HG03565 (cell line): ENCODE measurements at regions not wholly inside any gene's neighbourhood (a gene's known extent, or its start where the extent isn't known, plus 50 kb on each side); places are given as distances from the start of the nearest gene placed in this dataset.

Experiments used
- ATAC-seq: cut with Tn5 transposase; IDR thresholded peaks from one replicate; pipeline ENCODE4 v1.9.1; 2021; ENCODE audit warnings: mild to moderate bottlenecking, moderate library complexity; ENCODE audit not compliant: unreplicated experiment

DNA sequence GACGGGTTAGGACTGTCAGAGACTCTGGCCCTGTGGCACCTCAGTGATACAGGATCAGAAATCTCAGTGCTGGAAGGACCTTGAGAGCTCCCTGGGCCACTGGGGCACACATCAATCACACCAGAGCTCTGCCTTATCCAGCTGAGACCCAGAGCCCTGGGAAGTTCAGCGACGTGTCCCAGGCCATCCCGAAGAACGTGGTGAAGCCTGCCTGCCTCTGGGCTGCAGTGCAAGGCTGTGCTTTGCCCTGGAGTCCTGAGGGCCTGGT, 79.8 kb upstream of the MGMT start:
- ATAC-seq: no peak

DNA sequence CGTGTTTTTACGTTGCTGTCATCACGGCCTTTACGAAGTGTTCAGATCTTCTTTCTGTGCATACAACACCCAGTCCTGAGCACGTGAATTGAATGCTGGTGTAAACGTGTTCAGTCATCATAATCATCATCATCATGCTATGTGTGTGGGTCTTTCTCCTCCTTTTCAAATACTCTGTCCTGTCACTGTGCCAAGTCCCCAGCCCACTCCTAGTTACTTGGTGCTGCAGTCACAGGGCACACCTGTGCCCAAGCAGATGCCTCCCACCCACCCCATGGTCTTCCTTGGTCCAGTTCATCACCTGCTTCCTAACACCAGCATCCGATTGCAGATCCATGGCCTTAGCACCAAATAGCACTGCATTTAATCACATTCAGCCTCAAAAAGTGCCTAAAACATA, 78.6 kb upstream of the MGMT start:
- no peak for ATAC-seq

DNA sequence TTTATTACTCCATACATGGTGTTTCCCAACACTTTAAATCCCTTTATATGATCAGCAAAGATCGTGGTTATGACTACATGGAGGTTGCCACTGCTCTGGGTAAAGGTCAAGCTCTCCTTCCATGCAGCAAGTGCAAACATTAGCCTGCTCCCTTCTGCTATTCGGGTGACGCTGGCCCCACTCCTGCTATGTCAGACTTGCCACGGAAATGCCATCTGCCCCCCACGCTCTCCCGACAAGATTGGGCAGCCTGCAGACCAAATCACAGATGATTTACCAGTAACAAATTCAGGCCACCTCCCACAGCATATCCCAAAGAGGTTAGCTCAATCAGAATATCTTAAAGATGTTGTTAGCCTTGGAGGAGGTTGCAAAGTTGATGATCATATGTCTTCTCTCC, 77.8 kb upstream of the MGMT start:
- no peak for ATAC-seq

DNA sequence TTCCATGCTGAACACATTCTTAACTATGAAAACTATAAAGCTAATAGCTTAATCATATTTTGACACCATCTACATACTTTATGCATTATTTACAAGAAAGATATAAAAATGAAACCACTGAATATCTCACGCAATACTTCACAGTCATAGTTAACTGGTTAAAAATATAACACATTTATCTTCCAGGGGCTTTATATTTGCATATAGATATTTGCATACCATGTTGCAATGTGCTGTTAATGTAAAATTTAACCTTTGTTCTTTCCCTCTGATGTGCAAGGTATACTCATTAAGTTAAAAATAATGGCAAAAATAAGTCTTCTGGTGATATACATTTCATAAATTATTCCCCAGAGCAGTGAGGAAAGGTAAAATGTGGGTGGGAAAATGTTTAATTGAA, 76.9 kb upstream of the MGMT start:
- no peak for ATAC-seq

DNA sequence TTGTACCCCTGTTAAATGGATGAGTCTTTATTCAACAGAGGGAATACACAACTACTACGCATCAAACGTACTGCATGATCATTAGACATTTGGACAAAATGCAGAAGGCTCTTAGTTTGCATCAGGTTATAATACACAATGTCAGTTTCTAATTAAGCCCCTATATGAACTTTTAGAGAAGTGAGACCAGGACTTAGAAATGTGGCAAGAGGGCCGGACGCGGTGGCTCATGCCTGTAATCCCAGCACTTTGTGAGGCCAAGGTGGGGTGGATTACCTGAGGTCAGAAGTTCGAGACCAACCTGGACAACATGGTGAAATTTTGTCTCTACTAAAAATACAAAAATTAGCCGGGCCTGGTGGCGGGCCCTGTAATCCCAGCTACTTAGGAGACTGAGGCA, 76.3 kb upstream of the MGMT start:
- no peak for ATAC-seq

DNA sequence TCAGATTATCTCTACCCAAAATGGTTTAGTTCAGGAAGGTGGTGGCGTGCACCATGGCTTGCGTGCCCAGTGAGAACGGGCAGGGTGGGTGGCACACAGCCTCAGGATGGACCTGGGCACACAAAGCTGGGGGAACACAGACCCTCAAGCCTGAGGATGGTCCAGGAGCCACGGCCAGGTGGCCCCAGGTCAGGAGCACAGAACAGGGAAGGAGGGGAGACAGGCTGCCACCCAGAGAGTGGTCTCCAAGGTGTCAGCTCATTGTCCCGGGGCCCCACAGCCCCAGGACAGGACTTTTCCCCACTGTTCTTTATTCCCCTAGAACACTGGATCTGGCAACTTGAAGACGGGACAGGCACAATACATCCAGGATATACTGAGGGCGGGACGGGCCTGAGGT, 75.6 kb upstream of the MGMT start:
- no peak for ATAC-seq

DNA sequence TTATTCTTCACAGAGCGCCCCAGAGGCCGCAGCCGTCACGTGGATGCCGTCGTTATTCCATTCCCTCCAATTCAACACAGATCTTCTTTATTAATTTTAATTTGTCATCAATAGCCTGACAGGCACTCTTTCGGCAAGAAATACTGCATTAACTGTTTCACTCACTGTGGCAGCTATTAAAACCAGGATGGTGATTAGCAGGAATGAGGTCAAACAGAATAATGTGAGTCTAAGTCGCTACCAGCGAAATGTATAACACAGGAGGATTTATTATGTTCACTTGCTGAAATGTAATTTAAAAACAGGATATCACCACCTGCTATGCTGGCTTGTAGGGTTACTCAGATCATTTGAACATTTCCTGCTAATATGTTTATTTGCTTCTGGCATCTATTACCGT, 74.2 kb upstream of the MGMT start:
- ATAC-seq: no peak

DNA sequence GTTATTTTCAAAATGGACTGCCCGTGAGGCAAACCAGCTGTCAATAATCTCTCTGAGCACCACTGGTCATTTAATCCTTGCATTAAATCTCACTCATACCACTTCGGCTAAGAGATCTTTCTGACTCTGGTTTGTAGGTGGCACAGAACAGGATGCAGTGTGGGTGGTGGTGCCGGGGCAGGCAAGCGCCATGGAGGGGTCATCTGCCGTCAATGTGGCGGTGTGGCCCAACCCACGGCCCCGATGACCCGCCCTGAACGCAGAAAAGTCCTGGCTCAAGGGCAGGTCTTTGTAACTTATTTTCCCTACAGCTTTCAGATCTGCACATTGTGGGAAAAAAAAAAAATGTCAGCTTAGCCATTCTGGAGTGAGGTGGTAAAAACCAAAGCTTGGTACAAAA, 73.2 kb upstream of the MGMT start:
- no peak for ATAC-seq

DNA sequence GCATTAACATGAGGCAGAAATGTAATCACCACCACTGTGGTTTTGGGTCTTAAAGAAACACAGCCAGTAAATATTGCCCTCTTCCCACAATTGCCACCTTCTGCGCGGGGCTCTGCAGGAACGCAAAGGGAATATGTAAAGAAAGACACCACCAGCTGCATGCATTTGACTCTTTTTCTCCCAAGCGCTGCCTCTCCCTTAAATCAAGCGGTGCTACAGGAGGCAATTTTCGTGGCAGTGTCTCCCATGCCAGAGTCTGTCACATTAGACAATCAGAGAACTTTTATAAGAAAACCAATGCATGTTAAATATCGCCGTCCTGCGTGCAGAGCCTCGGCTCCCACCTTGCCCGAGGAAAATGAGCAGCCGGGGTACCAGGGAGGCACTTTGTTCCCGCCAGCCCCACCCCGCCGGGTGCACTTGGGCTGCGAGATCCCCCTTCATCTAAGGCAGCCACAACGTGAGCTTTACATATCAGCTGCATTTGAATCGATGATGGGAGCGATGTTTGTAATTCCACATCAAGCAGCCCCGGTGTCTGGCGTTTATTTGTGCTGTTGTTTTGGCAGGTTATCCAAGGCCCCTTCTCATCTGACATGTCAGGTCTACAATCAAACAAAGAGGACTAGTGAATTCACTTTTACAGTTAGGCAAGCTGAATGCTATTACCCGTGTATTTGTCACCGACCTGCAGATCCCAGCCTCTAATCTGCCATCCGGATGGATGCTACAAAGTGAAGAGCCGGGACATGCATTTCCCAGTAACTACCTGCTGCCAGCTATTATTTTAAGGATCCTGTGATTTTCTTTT, 72.3 kb upstream of the MGMT start:
- no peak for ATAC-seq

DNA sequence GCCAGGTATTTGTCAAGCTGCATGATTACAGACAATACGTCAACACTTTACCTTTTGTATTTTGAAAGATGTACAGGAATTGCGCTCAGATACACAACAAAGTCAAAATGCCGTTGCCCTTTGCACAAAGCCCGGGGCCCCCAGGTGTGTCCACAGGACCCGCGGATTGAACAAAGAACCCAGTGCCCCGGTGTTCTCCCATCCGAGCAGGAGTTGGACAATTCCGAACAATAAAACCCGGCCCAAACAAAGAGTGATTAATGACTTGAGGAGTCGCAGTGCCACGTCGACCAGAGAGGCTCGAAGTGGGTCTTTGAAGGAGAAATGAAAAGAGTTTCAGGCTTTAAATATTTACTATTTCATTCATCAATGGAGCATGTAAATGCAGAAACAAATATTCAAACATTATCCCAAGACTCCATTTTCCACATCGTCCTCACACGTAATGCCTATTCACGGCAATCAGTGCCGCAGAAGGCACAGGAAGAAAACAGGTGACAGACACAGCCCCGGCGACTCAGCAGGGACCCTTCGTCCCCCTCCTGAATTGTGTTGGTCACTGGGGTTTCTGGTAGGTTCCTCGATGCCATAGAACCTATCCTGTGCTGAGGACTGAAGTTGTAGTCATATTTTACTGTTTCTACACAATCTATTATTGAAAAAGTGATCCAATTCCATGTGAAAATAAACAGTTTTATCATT, 70.9 kb upstream of the MGMT start:
- no peak for ATAC-seq

DNA sequence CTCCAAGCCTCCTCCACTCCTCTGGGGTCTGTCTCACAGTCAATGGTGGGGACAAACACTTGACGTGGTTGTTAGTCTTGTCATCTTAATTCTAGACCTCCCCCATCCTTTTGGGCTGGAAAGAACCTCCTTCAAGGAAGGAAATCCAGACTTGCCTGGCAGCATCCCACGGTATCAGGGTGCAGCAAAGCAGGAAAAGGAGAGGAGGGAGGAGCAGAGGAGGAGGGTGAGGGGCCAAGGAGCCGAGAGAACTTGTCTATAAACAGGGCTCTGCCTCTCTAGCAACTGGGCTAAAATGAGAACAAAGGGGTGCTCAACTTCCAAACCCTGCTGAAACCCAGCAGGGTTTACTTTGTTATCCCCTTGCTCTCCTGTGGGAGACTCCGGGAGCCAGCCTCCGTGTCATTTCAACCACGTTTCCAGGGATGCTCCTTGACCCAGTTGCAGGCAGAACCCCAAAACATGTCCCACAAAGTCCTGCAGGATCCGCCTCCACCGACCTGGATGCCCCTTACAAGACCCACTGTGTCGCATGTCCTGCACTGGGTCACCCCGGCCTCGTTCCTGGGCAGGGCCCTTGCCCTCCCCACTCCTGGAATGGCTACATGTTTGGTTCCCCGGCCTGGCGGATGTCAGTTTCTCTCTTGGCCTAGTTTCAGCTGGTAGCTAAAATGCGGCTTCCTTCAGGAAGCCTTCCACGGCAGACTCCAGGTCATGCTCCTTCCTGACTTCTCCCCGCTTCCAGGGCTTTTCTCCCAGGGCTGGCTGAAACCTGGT, 69.7 kb upstream of the MGMT start:
- no peak for ATAC-seq

DNA sequence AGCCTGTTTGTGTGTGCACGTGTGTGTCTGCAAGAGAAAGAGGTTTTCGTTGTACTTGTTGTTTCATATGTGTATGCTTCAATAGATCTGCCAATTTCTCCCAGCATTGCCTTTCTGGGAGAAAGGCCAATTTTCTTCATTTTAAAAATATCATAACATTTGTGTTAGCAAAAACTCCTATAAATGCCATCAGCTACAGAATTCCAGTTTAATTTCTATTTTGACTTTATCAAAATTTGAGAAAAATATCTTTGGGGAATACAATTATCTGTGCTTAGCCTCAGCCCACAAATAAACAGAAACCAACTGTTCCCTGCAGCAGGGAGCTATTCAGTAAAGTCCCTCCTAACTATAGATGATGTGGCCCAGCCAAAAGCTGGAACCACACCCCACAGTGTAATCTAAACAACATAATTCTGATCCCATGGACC, 68.3 kb upstream of the MGMT start:
- ATAC-seq: no peak

DNA sequence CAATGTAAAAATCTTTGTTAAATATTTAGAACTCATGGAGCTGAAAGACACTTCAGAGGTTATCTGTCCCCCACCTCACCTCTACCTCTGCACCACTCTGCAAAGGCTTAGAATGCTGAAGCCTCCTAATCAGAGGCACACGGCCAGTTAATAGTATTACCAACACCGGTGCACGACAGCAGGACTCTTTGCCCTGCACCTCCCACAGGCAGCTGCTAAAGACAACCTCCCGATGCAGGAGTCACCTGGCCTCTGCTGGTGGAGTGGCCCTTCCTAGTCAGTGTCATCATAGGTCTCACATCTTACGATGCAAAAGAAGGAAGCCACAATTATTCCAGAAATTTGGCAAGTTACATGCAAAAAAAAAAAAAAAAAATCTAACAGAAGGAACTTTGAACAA, 66.6 kb upstream of the MGMT start:
- ATAC-seq: no peak

DNA sequence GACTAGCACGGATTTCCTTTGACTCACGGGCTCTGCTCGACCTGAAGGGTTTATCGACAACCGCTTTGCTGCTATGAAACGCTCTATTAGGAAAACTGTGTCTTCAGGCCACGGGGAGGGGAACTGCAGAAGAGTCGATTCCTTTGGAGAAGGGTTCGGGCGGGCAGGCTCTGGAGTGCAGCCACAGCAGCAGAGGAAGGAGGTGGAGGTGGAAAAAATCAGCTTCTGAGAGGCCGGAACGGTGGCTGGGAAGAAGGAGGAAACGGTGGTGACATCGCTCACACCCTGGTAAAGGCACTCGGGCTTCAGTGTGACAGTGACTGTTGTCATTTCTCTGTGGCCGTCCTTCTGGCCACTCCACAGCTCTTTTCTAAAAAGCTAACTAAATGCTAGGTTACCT, 64.6 kb upstream of the MGMT start:
- no peak for ATAC-seq

DNA sequence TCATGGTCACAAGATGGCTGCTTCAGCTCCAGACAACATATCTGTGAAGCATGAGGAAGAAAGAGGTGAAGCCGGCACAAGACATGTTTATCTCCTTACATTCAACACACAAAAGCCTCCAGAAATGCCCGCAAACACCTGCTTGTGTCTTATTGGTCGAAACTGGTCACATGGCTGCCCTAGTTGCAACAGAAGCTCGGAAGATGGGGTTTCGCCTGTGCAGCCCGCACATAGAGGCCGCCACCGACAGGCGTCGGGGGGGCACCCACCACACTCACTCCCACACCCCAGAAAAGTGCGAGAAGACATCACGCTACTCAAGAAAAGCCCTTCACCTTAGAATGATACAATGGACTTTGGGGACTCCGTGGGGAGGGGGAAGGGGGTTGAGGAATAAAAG, 63.0 kb upstream of the MGMT start:
- no peak for ATAC-seq

DNA sequence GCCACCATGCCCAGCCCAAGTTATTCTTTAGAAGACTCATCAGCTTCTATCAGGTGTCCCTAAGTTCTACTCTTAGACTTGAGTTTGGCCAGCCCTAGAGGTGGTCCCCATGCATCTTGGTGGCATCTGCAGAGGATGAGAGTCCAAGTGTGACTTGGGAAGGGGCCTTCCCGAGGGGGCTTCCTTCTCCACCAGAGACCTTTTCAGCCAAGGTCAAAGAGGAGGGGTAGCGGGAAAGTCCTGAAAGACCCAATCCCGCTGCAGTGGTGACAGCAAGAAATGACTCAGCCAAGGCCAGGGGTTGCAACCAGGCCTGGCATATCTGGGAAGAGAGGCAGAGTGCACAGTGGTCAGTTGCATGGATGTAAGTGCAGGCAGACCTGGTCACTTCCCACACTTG, 61.7 kb upstream of the MGMT start:
- no peak for ATAC-seq

DNA sequence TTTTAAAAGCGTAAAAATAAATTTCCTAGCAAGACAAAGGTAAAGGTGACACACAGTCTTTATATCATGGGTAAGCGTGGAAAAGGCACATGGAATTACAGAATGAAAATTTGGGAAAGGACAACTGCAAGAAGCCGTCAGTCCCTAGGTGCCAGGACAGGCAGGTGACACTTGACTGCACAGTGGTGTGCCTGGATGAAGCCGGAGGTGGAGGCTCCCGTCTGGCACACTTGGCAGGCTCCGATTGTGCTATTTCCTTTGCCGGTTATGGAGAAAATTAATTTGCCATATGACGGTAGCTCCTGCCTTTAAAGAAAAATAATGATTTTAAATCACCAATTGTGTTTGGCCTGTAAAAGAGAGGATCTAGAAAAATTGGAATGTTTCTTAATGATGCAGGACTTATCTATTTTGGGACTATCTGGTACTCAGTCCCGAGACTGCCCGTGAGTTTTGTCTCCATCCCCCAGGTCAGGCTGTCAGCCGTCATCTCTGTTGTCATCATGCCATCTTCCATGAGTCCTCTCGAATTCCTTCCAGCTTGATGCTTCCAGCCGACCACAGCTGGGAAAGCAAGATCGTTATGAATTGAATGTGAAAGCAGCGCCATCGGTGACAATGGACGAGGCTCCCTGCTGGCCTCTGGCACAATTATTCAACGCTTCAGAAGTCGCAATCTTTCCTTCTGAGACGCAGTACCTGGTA, 56.2 kb upstream of the MGMT start:
- ATAC-seq: no peak

DNA sequence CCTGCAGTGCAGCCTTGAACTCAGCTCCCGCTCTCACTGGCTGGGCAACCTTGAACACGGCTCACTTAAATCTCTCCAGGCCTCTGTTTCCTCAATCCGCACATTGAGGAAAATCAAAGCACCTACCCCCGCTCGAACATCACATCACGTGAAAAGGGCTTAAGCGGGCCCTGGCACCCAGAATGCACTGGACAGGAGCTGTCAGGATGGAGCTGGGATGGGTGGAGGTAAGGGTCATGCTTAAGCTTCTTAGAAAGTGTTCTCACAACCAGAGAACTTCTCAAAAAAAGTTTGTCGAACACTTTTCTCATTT, 55.7 kb upstream of the MGMT start:
- ATAC-seq: no peak

DNA sequence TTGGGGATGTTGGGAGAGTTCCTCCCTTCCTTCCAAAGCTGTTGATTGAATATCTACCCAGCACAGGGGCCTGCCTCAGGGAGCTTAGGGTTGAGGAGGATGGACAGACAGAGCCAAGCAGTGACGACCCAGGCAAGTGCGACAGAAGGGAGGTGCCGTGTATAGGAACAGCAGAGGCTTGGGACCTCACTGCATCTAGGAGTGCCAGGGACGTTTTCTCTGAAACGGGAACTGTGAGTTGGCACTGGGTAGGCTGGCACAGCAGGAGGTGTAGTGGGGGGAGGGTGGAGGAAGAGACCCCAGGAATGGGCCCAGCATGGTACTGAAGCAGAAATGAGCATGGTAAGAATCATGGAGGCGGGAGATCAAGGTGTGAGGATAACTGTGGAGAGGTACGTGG, 55.3 kb upstream of the MGMT start:
- no peak for ATAC-seq

DNA sequence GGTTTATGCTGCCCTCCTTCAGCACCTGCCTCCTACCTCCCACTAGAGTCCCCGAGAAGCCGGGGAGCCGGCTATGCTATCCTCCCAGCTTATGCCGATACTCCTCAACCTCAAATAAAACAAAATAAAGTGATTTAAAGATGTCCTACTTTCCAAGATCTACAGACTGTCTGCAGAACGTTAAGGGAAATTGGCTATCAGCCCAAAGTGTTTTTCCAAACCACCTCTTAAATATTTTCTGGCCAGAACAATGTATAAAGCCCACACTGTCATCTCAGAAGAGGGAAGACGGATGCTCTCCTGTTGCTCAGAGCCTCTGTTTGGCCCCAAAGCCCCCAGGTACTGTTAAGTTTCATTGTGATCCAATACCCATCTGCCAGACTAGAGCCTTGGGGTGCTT, 54.0 kb upstream of the MGMT start:
- ATAC-seq: no peak

DNA sequence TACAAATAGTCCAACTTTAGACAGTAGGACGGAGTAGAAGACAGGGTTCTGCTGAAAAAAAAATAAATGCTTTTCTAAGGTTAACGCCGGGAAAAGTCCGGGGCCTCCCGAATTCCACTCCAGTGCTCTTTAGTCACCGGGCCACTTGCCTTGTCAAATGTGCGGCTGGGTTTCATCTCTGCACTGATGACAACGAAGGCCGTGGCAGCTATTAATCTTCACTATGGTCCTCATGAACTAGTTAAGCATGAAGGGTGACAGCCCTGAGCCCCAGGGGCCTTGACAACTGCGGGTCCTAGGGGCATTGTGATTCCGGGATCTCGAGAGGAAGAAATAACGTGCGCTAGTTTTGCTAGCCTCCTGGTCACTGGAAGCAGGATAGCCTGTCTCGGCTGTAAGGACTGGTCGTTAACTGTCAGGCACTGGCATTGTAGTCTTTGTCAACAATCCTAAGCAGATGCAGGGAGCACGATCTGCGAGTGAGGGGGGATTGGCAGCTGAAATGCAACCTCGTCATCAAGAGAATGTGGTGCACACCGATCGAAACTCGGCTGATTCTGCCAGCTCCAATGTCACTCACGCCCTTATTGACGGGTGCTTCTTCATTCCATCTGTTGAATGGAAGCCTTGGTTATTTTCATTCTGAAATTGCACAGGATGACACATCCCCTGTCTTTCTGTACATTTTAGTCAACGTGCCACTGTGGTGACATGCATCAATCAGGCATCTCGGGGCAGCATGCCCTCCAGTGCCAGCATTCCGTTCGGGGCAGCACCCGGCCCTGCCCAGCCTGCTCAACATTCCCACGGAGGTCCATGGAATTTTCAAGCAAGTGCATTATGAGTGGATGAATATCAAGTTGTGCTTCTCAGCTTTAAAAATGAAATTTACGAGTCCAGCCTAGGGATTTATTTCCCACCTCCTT, 51.6 kb upstream of the MGMT start:
- no peak for ATAC-seq
